ENCODE measurements at regions not wholly inside any gene's neighbourhood (a gene's known extent, or its start where the extent isn't known, plus 50 kb on each side); places are given as distances from the start of the nearest gene placed in this dataset.

- no peak for TF ChIP-seq CTCF (IDR thresholded peaks at IDR 0.05)
- TF ChIP-seq POLR2A (IDR thresholded peaks at IDR 0.05): no peak
These were observed 315.3 kb downstream of the BUD13 start for GRCh38 chr11:116457336-116458007.
